H54 (cell line): ENCODE measurements at regions not wholly inside any gene's neighbourhood (a gene's known extent, or its start where the extent isn't known, plus 50 kb on each side); places are given as distances from the start of the nearest gene placed in this dataset.
"Not testable (repeated sequence)": the region's sequence is repeated elsewhere in the genome, so short reads cannot be mapped to it uniquely, and the experiment has no call there.

Source experiments
- DNase-seq: peaks from one replicate; pipeline ENCODE4 v3.0.0; 2011; ENCODE audit warnings: low spot score, mixed read lengths; ENCODE audit not compliant: insufficient read length
- FAIRE-seq: peaks from 3 replicates; lab custom pipeline; 2011; peaks lifted over from hg19 to GRCh38; lab: Jason Lieb, UNC
- POLR2A ChIP-seq: IDR thresholded peaks from 2 replicates; pipeline ENCODE4 v1.6.1; 2011; ENCODE audit warnings: low read depth, mild to moderate bottlenecking, low read length

- FAIRE-seq: no peak
- TF ChIP-seq POLR2A: no peak
- no peak for DNase-seq
Measured at GRCh38 chr3:186440891-186441290, 78.9 kb upstream of the DGKG start.

- FAIRE-seq (no peak), DNase-seq (no peak)
- TF ChIP-seq POLR2A: no peak
Measured at GRCh38 chr3:186439725-186440124, 77.7 kb upstream of the DGKG start.

- DNase-seq, FAIRE-seq: not testable (repeated sequence)
Measured at GRCh38 chr3:186435332-186435731, 73.3 kb upstream of the DGKG start.

- no peak for DNase-seq
- FAIRE-seq: no peak
Measured at GRCh38 chr3:186432944-186433732, 71.1 kb upstream of the DGKG start.

GRCh38 chr3:186432189-186432588, 70.2 kb upstream of the DGKG start:
- FAIRE-seq: no peak
- no peak for TF ChIP-seq POLR2A
- no peak for DNase-seq

More at GRCh38 chr3:186432944-186433732, 71.1 kb upstream of the DGKG start:
- no peak for TF ChIP-seq POLR2A

GRCh38 chr3:186427627-186428281, 65.7 kb upstream of the DGKG start:
- FAIRE-seq (no peak), DNase-seq (no peak)
- TF ChIP-seq POLR2A: no peak

GRCh38 chr3:186425788-186426730, 64.0 kb upstream of the DGKG start:
- TF ChIP-seq POLR2A: no peak
- DNase-seq: no peak
- FAIRE-seq: no peak

- FAIRE-seq (no peak), DNase-seq (no peak)
- TF ChIP-seq POLR2A: no peak
Measured at GRCh38 chr3:186421946-186422345, 59.9 kb upstream of the DGKG start.

- TF ChIP-seq POLR2A: no peak
- no peak for DNase-seq
- FAIRE-seq: no peak
Measured at GRCh38 chr3:186418671-186419145, 56.7 kb upstream of the DGKG start.

GRCh38 chr3:186417791-186418190, 55.8 kb upstream of the DGKG start:
- no peak for TF ChIP-seq POLR2A
- FAIRE-seq (peak; percentile 98), DNase-seq (peak; percentile 48)

GRCh38 chr3:186414735-186415419, 52.8 kb upstream of the DGKG start:
- peak; percentile 45 for DNase-seq
- peak; percentile 82 for FAIRE-seq
- TF ChIP-seq POLR2A: no peak

- TF ChIP-seq POLR2A: no peak
- peak; percentile 24 for DNase-seq
- peak; percentile 36 for FAIRE-seq
Measured at GRCh38 chr3:186413615-186414415, 51.8 kb upstream of the DGKG start.
